Colonic mucosa (tissue), 4 donors: ENCODE measurements at regions not wholly inside any gene's neighbourhood (a gene's known extent, or its start where the extent isn't known, plus 50 kb on each side); places are given as distances from the start of the nearest gene placed in this dataset.
"Not testable (repeated sequence)": the region's sequence is repeated elsewhere in the genome, so short reads cannot be mapped to it uniquely, and the experiment has no call there.

ENCODE experiments used
- DNase-seq: peaks from one replicate; pipeline ENCODE4 v3.0.0-alpha.2; 2020
- H3K27ac ChIP-seq: fragments of 200-600 bp; one replicate; pipeline ENCODE4 v1.8.0; 2021
- H3K27me3 ChIP-seq: fragments of 200-600 bp; one replicate; pipeline ENCODE4 v1.8.0; 2021
- H3K36me3 ChIP-seq: fragments of 200-600 bp; one replicate; pipeline ENCODE4 v1.8.0; 2021
- H3K4me1 ChIP-seq: fragments of 200-600 bp; one replicate; pipeline ENCODE4 v1.8.0; 2021; ENCODE audit warnings: mild to moderate bottlenecking
- H3K4me3 ChIP-seq: fragments of 200-600 bp; one replicate; pipeline ENCODE4 v1.8.0; 2021
- H3K9ac ChIP-seq, 2 donors: one replicate each; pipeline ENCODE4 v1.7.0; 2013; ENCODE audit warnings: control low read depth in 2 of 2, low read depth in 2 of 2, low read length in 2 of 2
- H3K9me3 ChIP-seq: fragments of 200-600 bp; one replicate; pipeline ENCODE4 v1.8.0; 2021
- CTCF ChIP-seq: fragments of 200-600 bp; IDR thresholded peaks from one replicate; pipeline ENCODE4 v1.8.0; 2022; ENCODE audit warnings: antibody characterized with exemption, mild to moderate bottlenecking
- intact Hi-C: fragments of 100-400 bp; cut with DNase I; formaldehyde crosslinking; loops from one replicate; pipeline ENCODE4 v1.14.1; 2022
- donor health status: healthy.
- donor health status: DM: no; HTN: no; CAD: no.
- donor health status: DM: no; HTN: no; CAD: no.

- Histone ChIP-seq H3K9ac (no peak overlapping the region), H3K27me3 (no peaks in the 10 kb centered on the region), H3K9me3 (no peaks in the 10 kb centered on the region), H3K36me3 (no peaks in the 10 kb centered on the region), H3K4me1 (no peaks in the 10 kb centered on the region), H3K27ac (no peak overlapping the region), H3K4me3 (no peak overlapping the region)
- DNase-seq: peak; percentile 92
- TF ChIP-seq CTCF: peak; percentile 82
- intact Hi-C loops: loop anchor here (2.0 to 10.0 kb wide), 3 partner anchors 166 to 627 kb away; no protein-coding TSS in a partner anchor
Observed at GRCh38 chr14:37874429-37875109, 279.1 kb downstream of the TTC6 start.

- Histone ChIP-seq H3K9me3 (no peaks in the 10 kb centered on the region), H3K36me3 (no peaks in the 10 kb centered on the region), H3K27ac (no peak overlapping the region), H3K9ac (no peak overlapping the region), H3K4me3 (no peak overlapping the region), H3K27me3 (no peaks in the 10 kb centered on the region), H3K4me1 (no peaks in the 10 kb centered on the region)
- intact Hi-C loops: no loop called here
- DNase-seq: no peak
- TF ChIP-seq CTCF: no peak
Observed at GRCh38 chr14:37888234-37888633, 292.8 kb downstream of the TTC6 start.

- Histone ChIP-seq H3K4me3 (no peak overlapping the region), H3K27ac (no peak overlapping the region), H3K27me3 (no peaks in the 10 kb centered on the region), H3K9ac (no peak overlapping the region), H3K9me3 (no peaks in the 10 kb centered on the region), H3K4me1 (no peaks in the 10 kb centered on the region), H3K36me3 (no peaks in the 10 kb centered on the region)
- TF ChIP-seq CTCF: no peak
- intact Hi-C loops: no loop called here
- DNase-seq: no peak
Observed at GRCh38 chr14:37889087-37889486, 293.7 kb downstream of the TTC6 start.

GRCh38 chr14:37890095-37890494 lies 294.7 kb downstream of the TTC6 start:
- no peaks in the 10 kb centered on the region for H3K36me3 ChIP-seq
- H3K27ac ChIP-seq: no peak overlapping the region
- DNase-seq: no peak
- no peaks in the 10 kb centered on the region for H3K9me3 ChIP-seq
- TF ChIP-seq CTCF: no peak
- no peak overlapping the region for H3K9ac ChIP-seq
- no peaks in the 10 kb centered on the region for H3K4me1 ChIP-seq
- H3K4me3 ChIP-seq: no peak overlapping the region
- intact Hi-C loops: no loop called here
- no peaks in the 10 kb centered on the region for H3K27me3 ChIP-seq

GRCh38 chr14:37891500-37891899 lies 296.1 kb downstream of the TTC6 start:
- intact Hi-C loops, DNase-seq: not testable (repeated sequence)

GRCh38 chr14:37894463-37894862 lies 299.0 kb downstream of the TTC6 start:
- intact Hi-C loops: no loop called here

More at GRCh38 chr14:37891500-37891899, 296.1 kb downstream of the TTC6 start:
- not testable (repeated sequence) for H3K4me3 ChIP-seq, H3K27me3 ChIP-seq, H3K9me3 ChIP-seq, H3K9ac ChIP-seq, H3K4me1 ChIP-seq, H3K27ac ChIP-seq, H3K36me3 ChIP-seq

More at GRCh38 chr14:37894463-37894862, 299.0 kb downstream of the TTC6 start:
- TF ChIP-seq CTCF: no peak
- H3K4me3 ChIP-seq: no peak overlapping the region
- no peaks in the 10 kb centered on the region for H3K4me1 ChIP-seq
- no peaks in the 10 kb centered on the region for H3K9me3 ChIP-seq
- H3K27ac ChIP-seq: no peak overlapping the region
- H3K27me3 ChIP-seq: no peaks in the 10 kb centered on the region
- DNase-seq: no peak
- no peak overlapping the region for H3K9ac ChIP-seq
- no peaks in the 10 kb centered on the region for H3K36me3 ChIP-seq
